T-helper 2 cell treated with Interferon-gamma antibody and Interleukin-4, amounts not matched to agents 100 ng/mL and 5 ng/mL, for 36 hours (primary cell): ENCODE measurements at regions not wholly inside any gene's neighbourhood (a gene's known extent, or its start where the extent isn't known, plus 50 kb on each side); places are given as distances from the start of the nearest gene placed in this dataset.
"Not testable (repeated sequence)": the region's sequence is repeated elsewhere in the genome, so short reads cannot be mapped to it uniquely, and the experiment has no call there.

Experiments used
- intact Hi-C: fragments of 100-400 bp; cut with micrococcal nuclease; formaldehyde crosslinking; loops from one replicate; pipeline ENCODE4 v1.15.1; 2023

DNA sequence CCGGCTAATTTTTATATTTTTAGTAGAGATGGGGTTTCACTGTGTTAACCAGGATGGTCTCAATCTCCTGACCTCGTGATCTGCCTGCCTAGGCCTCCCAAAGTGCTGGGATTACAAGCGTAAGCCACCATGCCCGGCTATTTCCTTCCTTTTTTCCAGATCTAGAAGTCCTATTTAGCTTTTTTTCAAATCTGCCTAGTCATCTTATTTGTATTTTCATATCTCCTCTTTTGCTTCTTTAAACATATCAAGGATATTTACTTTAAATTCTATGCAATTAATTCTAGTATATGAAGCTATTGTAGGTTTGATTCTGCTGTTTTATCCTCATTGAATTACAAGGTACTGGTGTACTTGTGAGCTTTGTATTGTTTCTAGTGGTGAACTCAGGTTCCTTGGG, 119.1 kb downstream of the MACIR start:
- intact Hi-C loops: not testable (repeated sequence)

DNA sequence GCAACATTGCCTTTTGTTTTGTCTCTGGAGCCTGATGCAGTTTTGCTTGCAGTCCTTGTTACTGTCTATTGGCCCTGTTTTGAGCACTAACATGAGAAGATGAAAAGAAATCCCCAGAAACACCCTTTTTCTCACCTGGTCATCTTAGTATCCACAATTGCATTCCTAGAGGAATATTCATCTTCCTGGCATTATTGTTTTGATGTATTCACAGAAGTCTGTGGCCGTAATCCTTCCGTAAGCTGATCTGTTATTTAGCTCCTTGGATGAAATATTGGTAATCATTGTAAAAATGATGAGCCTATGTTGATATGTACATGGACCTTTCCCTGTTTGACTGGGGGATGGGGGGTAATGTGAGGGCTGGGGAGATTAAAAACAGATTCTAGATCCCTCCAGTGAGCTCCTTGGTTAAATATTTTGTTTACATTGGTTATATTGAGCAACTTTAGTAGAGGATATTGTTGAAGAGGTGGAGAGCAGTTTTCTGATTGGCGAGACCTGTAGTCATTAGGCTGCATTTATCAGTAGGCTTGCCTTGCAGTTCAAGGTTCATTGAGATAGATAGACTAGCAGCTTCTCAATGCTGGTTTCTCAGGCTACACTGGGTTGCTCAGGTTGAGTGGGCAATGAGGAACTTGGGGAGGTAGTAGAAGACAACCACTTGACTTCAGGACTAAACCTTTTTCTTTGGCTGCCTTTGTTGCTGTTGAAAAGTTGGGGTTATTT, 117.5 kb downstream of the MACIR start:
- intact Hi-C loops: no loop called here

GRCh38 chr5:103375350-103375749, 116.8 kb downstream of the MACIR start:
- intact Hi-C loops: no loop called here

- intact Hi-C loops: no loop called here
Observed at GRCh38 chr5:103374473-103374963, 116.0 kb downstream of the MACIR start.

DNA sequence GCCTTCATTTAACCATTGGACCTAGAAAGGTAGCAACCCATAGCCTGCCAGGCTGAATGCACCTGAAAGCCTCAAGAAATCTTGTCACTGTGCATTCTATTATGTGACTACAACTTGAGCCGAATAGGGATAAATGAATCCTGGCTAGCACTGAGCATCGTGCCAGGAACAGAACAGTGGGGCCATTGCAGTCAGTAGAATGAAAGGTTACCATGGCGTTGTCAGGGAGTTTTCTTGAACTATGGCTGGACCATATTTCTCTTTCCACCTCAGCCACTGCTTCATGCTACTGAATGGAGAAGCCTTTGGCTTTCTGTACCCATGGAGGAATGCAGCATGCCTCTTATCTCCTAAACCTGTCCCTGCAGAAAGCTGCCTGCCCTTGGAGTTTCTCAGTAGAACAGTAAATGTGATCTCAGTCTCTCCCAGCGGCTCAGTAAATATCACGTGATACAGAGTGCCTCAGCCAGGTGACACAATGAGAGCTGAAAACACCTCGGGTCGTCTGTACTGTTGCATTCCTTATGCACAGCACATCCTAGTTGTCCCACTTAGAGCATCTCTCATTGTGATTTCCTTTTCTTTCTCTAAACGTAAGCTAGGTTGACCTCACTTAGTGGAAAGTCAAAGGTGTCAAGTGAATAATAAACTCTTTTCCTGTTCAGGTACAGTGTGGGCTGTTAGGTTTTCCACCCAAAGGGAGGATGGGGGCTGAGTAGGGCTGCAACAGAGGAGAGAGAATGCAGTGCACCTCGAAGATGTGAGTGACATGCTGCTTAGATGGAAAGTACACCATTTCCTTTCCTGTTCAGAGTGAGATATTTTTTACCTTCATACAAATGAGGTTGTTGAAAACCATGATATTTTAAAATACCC, 115.3 kb downstream of the MACIR start:
- intact Hi-C loops: no loop called here

- intact Hi-C loops: no loop called here
Observed at GRCh38 chr5:103371046-103371607, 112.6 kb downstream of the MACIR start.

DNA sequence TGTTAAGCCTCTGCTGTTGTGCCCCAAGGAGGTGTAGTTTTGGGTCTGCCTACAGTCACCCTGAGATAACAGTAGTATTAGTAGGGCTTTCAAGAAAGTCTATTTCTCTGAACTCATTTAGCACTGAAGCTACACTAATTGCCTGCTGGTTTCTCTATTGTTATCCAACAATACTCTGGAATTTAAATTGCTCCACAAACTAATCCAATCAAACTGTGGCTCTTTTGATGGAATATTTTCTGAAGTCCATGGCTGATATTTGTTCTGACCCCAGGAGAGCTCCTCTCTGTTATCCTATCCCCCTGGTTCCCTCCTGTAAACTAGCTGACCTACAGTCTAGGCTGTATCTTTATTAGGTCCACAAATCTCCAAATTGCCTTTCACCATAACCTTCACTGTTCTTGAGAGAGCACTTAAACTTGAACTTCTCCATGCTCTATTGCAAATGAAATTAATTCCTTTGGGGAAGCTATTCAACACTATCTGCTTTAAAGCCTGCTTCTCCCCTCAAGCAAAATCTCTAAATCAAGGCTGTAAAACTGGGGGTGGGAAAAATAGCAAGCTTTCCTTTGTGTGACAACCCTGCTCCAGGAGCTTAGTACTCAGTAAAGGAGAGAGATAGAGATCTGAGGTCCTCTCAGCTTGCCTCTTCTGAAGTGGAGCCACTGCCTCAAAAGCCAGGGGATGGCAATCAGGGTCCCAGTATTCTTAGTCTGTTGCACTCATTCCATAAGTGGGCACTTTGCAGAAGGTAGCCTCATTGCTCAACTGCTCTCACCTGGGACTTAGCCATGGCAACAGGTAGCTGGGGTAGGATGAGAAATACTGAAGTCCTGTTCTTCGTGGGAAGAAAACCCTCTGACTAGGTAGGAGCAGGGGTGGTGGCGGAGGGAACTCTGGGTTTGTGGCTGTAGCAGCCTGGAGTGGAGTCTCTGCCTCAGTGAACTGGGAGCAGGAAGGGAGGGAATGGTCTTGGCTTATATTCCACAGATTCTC, 110.9 kb downstream of the MACIR start:
- intact Hi-C loops: no loop called here

- intact Hi-C loops: no loop called here
Observed at GRCh38 chr5:103367702-103368101, 109.1 kb downstream of the MACIR start.

DNA sequence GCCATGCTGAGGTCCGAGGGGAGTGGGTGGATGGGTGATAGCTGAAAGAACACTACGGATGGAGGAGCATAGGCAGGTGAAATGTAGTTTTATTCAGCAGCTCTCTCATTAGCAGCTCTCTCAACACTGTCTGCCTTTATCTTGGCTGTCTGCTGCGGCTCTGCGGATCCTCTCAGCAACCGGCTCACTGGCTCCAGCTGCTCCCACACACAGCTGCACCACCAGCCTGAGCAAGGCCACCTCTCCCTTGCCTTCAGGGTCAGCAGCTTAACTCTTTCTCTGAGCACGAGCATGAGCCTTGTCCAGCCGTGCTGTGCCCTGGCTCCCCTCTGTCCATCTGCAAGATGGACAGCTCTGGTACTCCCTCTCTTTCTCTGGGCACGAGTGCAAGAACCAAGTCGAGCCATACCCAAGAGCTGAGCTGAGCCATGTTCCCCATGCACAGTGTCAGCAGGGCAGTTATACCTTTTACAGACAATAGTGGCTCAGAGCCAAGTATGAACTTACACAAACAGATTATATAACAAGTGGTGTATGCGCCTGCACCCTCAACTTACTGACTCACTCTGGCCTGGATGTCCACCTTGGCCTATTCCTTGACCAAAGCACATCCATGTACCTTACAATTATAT, 108.5 kb downstream of the MACIR start:
- intact Hi-C loops: no loop called here

DNA sequence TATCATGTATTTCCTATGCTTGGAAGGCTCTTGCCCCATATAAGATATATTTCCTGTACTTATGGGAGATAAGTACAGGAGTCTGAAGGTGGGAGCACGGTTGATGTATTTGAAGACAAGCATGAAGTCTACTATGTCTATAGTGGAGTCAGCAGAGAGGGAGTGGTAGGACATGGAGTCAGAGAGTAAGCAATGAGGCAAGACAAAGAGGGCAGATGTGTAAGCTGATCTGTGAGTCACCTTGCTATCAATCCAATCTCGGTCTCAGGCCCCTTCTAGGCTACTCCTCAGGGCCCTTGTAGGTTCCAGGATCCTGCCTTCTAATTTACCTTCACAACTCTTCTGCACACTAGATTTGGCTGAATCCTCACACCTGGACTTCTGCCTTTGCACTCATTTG, 105.5 kb downstream of the MACIR start:
- intact Hi-C loops: no loop called here

DNA sequence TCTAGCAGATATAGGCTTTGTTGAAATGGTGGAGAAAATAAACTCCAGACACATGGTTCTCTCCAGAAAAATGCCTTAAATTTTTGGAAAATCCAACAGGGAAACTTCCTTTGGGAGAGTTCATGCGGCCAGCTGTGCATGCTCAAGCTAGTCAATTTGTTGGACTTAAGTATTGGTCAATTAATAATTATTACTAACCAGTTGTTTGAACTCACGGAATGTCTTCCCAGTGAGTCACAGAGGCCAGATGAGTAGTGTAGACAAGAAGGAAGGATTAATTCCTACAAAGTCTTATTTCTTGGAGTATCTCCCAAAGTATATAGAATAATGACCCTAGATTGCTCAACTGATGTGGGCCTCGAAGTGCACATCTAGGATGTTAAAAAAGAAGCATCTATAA, 103.6 kb downstream of the MACIR start:
- intact Hi-C loops: no loop called here

DNA sequence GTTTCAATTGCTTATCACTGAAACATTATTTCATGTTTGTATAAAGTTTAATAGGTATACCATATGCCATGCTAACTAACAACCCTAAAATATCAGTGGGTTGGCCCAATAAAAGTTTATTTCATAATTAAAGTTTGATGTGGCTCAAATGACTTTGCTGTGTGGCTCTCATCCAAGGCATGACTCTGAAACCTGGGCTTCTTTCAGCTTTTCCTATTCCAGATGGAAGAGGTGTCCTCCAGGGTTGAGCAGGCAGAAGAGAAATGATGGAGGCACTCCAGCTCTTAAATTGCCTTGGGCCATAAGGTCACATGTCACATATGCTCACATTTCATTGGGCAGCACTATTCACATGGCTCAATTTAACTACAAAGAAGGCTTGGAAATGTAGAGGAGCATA, 101.9 kb downstream of the MACIR start:
- intact Hi-C loops: no loop called here

DNA sequence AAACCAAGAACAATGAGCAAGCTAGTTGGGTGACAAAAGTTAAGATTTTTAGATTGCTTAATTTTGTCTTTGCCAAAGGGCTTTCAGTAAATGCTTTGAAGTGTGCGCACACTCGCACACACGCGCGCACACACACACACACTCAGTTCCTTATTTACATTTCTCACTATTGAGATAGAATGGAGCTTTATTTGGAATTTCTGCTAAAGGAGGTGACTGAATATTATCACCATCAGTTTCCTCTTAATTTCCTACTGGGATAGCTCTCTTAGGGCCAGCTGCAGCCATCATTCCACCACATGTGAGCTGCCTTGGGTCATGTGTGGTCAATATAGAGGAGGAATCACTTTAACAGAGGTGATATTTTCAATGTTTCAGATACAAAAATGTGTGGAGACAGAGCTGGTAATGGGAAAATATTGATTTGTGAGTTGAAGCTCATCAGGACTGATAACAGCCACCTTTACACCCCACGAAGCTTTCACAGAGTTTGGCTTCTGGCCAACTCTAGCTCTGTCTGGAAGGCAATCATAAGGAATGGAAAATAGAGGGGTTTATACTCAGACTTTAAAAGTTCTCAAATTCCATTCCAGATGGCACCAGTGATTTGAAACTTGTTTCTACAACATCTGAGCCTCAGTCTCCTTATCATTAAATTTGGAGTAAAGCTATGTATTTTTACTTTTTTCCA, 99.9 kb downstream of the MACIR start:
- intact Hi-C loops: no loop called here

GRCh38 chr5:103357636-103358035, 99.1 kb downstream of the MACIR start:
- intact Hi-C loops: no loop called here

DNA sequence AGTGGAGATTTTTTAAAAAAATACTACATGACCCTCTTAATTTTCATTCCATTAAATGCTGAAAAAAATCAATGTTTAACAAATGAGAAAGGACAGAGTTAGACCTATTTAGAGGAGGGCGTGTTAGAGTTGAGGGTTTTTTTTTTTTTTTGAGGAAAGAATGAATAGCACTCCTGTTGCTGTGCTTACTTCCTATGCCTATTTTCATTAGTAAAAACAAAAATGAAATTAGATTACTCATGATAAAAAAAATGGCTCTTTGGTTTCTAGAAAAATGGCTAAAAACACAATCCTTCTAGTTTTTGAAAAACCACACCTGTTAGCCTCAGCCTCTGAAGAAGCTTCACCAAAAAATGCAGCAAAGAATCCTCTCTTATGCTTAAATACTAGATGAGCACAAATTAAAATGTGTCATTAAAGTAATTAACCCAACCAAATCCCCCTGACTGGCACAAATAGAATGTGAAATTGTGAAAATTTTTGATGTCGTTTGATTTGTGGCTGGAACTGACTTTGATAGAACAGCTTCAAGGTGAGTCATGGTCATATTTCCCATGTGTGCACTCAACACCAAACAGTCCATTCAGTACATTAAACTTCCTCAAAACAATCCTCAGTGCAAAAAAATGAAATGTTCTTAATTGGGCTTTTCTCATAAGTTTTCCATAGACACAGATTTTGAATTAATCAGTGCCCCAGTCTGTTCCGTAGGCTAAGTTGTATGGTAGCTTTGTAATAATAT, 98.0 kb downstream of the MACIR start:
- intact Hi-C loops: loop anchor here (1.0 kb wide), 1 partner anchor 15 kb away; no protein-coding TSS in a partner anchor

DNA sequence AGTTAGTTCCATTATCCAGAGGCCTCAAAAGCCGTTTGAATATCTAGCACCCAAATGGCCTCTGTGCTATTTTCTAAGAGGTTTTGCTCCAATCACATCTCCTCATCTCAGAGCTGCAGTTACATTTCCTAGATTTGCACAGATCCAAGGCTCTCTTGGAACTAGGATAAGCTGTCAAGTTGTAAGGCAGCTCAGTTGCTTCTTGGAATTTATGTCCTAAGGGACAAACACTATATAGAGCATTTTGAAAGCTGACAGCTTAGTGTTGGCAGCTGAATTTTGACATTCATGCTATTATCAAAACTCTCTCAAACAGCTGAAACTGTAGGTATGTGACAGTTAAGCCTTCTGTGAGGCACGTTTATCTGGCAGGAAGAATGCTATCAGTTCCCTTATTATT, 97.0 kb downstream of the MACIR start:
- intact Hi-C loops: no loop called here

- intact Hi-C loops: no loop called here
Observed at GRCh38 chr5:103354446-103354845, 95.9 kb downstream of the MACIR start.

- intact Hi-C loops: no loop called here
Observed at GRCh38 chr5:103353581-103353980, 95.0 kb downstream of the MACIR start.
